Heart right ventricle (tissue), 16 donors: ENCODE measurements at regions not wholly inside any gene's neighbourhood (a gene's known extent, or its start where the extent isn't known, plus 50 kb on each side); places are given as distances from the start of the nearest gene placed in this dataset.
A peak's percentile ranks its signal among the peaks of the same experiment; 100 is the strongest.

Experiments
- ATAC-seq, 8 donors: fragments of 200-7000 bp; cut with Tn5 transposase; one replicate each; pipeline ENCODE4 v1.9.1; 2020; ENCODE audit warnings: mild to moderate bottlenecking in 8 of 8, moderate library complexity in 8 of 8, moderate number of reproducible peaks in 1 of 8
- DNase-seq, 2 donors: peaks; one replicate each; pipeline ENCODE4 v3.0.0-alpha.2; 2020
- H3K27ac ChIP-seq, 10 donors: fragments of 200-600 bp; sonication (generic) in 2 of 10; one replicate each; pipeline versions ENCODE4 v1.5.0 to v1.8.0; 2020 to 2022; ENCODE audit warnings: mild to moderate bottlenecking in 3 of 10
- H3K27me3 ChIP-seq, 7 donors: fragments of 200-600 bp; one replicate each; pipeline ENCODE4 v1.8.0; 2021 to 2022; ENCODE audit warnings: mild to moderate bottlenecking in 2 of 7
- H3K36me3 ChIP-seq, 9 donors: fragments of 200-600 bp; sonication (generic) in 1 of 9; one replicate each; pipeline versions ENCODE4 v1.5.0 to v1.8.0; 2020 to 2022; ENCODE audit warnings: mild to moderate bottlenecking in 2 of 9
- H3K4me1 ChIP-seq, 9 donors: fragments of 200-600 bp; sonication (generic) in 1 of 9; one replicate each; pipeline versions ENCODE4 v1.5.0 to v1.8.0; 2020 to 2022; ENCODE audit warnings: mild to moderate bottlenecking in 4 of 9
- H3K4me3 ChIP-seq, 10 donors: fragments of 200-600 bp; sonication (generic) in 2 of 10; one replicate each; pipeline versions ENCODE4 v1.5.0 to v1.8.0; 2020 to 2022; ENCODE audit warnings: mild to moderate bottlenecking in 7 of 10, moderate library complexity in 2 of 10
- H3K9me3 ChIP-seq, 11 donors: fragments of 200-600 bp in 10 of 11; sonication (generic) in 2 of 11; one replicate each; pipeline versions ENCODE4 v1.5.0 to v1.8.0; 2013 to 2022; ENCODE audit warnings: mild to moderate bottlenecking in 2 of 11, control low read depth in 1 of 11, moderate library complexity in 1 of 11
- CTCF ChIP-seq, 9 donors: fragments of 200-600 bp; sonication (generic) in 2 of 9; IDR thresholded peaks; one replicate each; pipeline versions ENCODE4 v1.5.0 to v1.8.0; 2021 to 2022; ENCODE audit warnings: antibody characterized with exemption in 9 of 9, mild to moderate bottlenecking in 5 of 9, moderate library complexity in 1 of 9
- WGBS, 2 donors: extraction: QIAGEN DNeasy Blood & Tissue Kit; methylation state at CpG; one replicate each; pipeline ENCODE4 v1.1.7; 2013; ENCODE audit warnings: inconsistent platforms in 1 of 2; 5-methylcytosine and 5-hydroxymethylcytosine counted together
- intact Hi-C, 10 donors: fragments of 100-400 bp; cut with DNase I; formaldehyde crosslinking; loops; one replicate each; pipeline versions ENCODE4 v1.11.1 to v1.14.2; 2022
- donor health status: Arrhythmogenic right ventricular cardiomyopathy.
- donor health status: ischemic (EF 13 %, LVEDD 7.1; RV severe dilation, severe dysfunction).
- donor health status: healthy with polysubstance abuse.
- donor health status: DM: no; HTN: yes; CAD: no.
- donor health status: DM: no; HTN: no; CAD: no.
- donor health status: ischemic (EF 25% LVEDD 6.9; RV normal size, moderate dysfunction).
- donor health status: ischemic (EF 25% LVEDD 5.7; RV mildly dilated, moderate dysfunction).
- donor health status: healthy.
- donor health status: DM: yes; HTN: yes; CAD: no.
- donor health status: Ischemic cardiomyopathy.
- donor health status: ischemic (EF 35%, LVEDD 5.7; RV mildly dilated, moderate dysfunction).
- donor health status: nonischemic (EF 11% LVEDD 7.7; RV severe dilation, severe dysfunction).
- donor health status: DM: yes; HTN: yes; CAD: no.
- donor health status: PGD.
- donor health status: ischemic (EF 29% LVEDD 5.4; RV normal size, mild dysfunction).
- donor health status: nonischemic (EF 23%, LVEDD 6.1; RV moderate dilation, normal function).

GRCh38 chr5:167985373-167985772 lies 306.1 kb upstream of the WWC1 start:
- intact Hi-C loops, result no loop called here
- peaks cover 0 to 35% (median 5%) of the 10 kb centered on the region in 9 donors for H3K4me1 ChIP-seq
- no peak overlapping the region for H3K4me3 ChIP-seq
- H3K27me3 ChIP-seq, result no peaks in the 10 kb centered on the region
- WGBS, 2 donors, result 50 to 57% methylated on average over 8 of the region's 8 CpGs
- ATAC-seq (peak in 2 of 8 donors; percentile 47 to 64), DNase-seq (no peak)
- no peaks in the 10 kb centered on the region for H3K36me3 ChIP-seq
- TF ChIP-seq CTCF (IDR thresholded peaks at IDR 0.05), result no peak
- no peaks in the 10 kb centered on the region for H3K9me3 ChIP-seq
- H3K27ac ChIP-seq, result no peak overlapping the region

- TF ChIP-seq CTCF (IDR thresholded peaks at IDR 0.05), result no peak
- DNase-seq (no peak), ATAC-seq (peak in 6 of 8 donors; percentile 4 to 76 (median 58))
- intact Hi-C loops, result no loop called here
- H3K4me3 ChIP-seq, result no peak overlapping the region
- peaks cover 0 to 2% (median 0%) of the 10 kb centered on the region in 9 donors for H3K36me3 ChIP-seq
- H3K4me1 ChIP-seq, result peaks cover 0 to 35% (median 5%) of the 10 kb centered on the region in 9 donors
- peak overlapping the region in 7 of 10 donors; percentile 1 to 45 (median 23) for H3K27ac ChIP-seq
- H3K27me3 ChIP-seq, result no peaks in the 10 kb centered on the region
- H3K9me3 ChIP-seq, result no peaks in the 10 kb centered on the region
- 39 to 56% methylated on average over 12 of the region's 12 CpGs for WGBS, 2 donors
Observed at GRCh38 chr5:167987490-167988280, 303.8 kb upstream of the WWC1 start.

GRCh38 chr5:167992868-167993267 lies 298.6 kb upstream of the WWC1 start:
- Histone ChIP-seq H3K36me3 (peaks cover 0 to 15% (median 0%) of the 10 kb centered on the region in 9 donors), H3K4me1 (peaks cover 0 to 31% (median 2%) of the 10 kb centered on the region in 9 donors), H3K4me3 (no peak overlapping the region), H3K27ac (no peak overlapping the region), H3K27me3 (no peaks in the 10 kb centered on the region), H3K9me3 (no peaks in the 10 kb centered on the region)
- no peak for ATAC-seq
- WGBS, 2 donors, result 84 to 89% methylated on average over 11 of the region's 11 CpGs
- intact Hi-C loops, result loop anchor here in 1 of 10 donors (10.0 kb wide), 1 partner anchor 58 kb away; no protein-coding TSS in a partner anchor
- no peak for TF ChIP-seq CTCF (IDR thresholded peaks at IDR 0.05)
- DNase-seq, result no peak

GRCh38 chr5:167993771-167994170 lies 297.7 kb upstream of the WWC1 start:
- WGBS, 2 donors, result 44 to 52% methylated on average over 3 of the region's 3 CpGs
- peak overlapping the region in 4 of 10 donors; percentile 10 to 43 (median 29) for H3K27ac ChIP-seq
- no peak overlapping the region for H3K4me3 ChIP-seq
- no peaks in the 10 kb centered on the region for H3K9me3 ChIP-seq
- DNase-seq (no peak), ATAC-seq (peak in 5 of 8 donors; percentile 10 to 60 (median 39))
- peaks cover 0 to 15% (median 0%) of the 10 kb centered on the region in 9 donors for H3K36me3 ChIP-seq
- peaks cover 0 to 29% (median 0%) of the 10 kb centered on the region in 9 donors for H3K4me1 ChIP-seq
- intact Hi-C loops, result loop anchor here in 1 of 10 donors (10.0 kb wide), 1 partner anchor 59 kb away; no protein-coding TSS in a partner anchor
- no peak for TF ChIP-seq CTCF (IDR thresholded peaks at IDR 0.05)
- H3K27me3 ChIP-seq, result no peaks in the 10 kb centered on the region
